Panc1 (cell line): ENCODE measurements at regions not wholly inside any gene's neighbourhood (a gene's known extent, or its start where the extent isn't known, plus 50 kb on each side); places are given as distances from the start of the nearest gene placed in this dataset.

ENCODE experiments used
- ATAC-seq: fragments of 200-7000 bp; cut with Tn5 transposase; 2 replicates; pipeline ENCODE4 v1.9.1; 2020; ENCODE audit warnings: mild to moderate bottlenecking, moderate library complexity
- BruUV-seq: library from RNA; stranded (reverse); fragments of 400-500 nt; replicated peaks from 2 replicates; lab custom pipeline; 2021; lab: Mats Ljungman, UMichigan
- CTCF ChIA-PET: fragments of 300-600 bp; sonication (Branson Sonifier 250); formaldehyde crosslinking; loops from one replicate; lab custom pipeline; 2022; ENCODE audit warnings: antibody characterized with exemption; lab: Charles Lee
- POLR2A ChIA-PET: fragments of 300-600 bp; sonication (Branson Sonifier 250); formaldehyde crosslinking; loops from one replicate; lab custom pipeline; 2022; ENCODE audit warnings: antibody characterized with exemption; lab: Charles Lee
- DNase-seq: peaks from one replicate; pipeline ENCODE4 v3.0.0-alpha.2; 2010; ENCODE audit warnings: low read depth, low spot score
- H3K27ac ChIP-seq: 2 replicates; pipeline ENCODE4 v1.5.1; 2011; ENCODE audit warnings: mild to moderate bottlenecking, low read length, inconsistent platforms
- H3K27me3 ChIP-seq: fragments of 200-500 bp; sonication (Bioruptor generic); 2 replicates; pipeline ENCODE4 v1.6.0; 2014; ENCODE audit warnings: low read length, inconsistent platforms; ENCODE audit not compliant: control insufficient read depth, insufficient read depth
- H3K36me3 ChIP-seq: fragments of 200-500 bp; sonication (Bioruptor generic); 2 replicates; pipeline ENCODE4 v1.5.1; 2014; ENCODE audit warnings: inconsistent platforms, mild to moderate bottlenecking, low read length, moderate library complexity; ENCODE audit not compliant: control insufficient read depth, insufficient read depth
- H3K4me1 ChIP-seq: 2 replicates; pipeline ENCODE4 v1.5.1; 2011; ENCODE audit warnings: inconsistent platforms, mild to moderate bottlenecking, low read length, moderate library complexity; ENCODE audit not compliant: control insufficient read depth, insufficient read depth
- H3K4me3 ChIP-seq, 2 experiments: 2 replicates each; pipeline ENCODE4 v1.5.1; 2011 to 2012; ENCODE audit warnings: low read depth in 2 of 2, low read length in 2 of 2, mild to moderate bottlenecking in 2 of 2, inconsistent platforms in 1 of 2, moderate library complexity in 1 of 2
- H3K9me3 ChIP-seq: fragments of 200-500 bp; sonication (Bioruptor generic); 2 replicates; pipeline ENCODE4 v1.5.1; 2014; ENCODE audit warnings: low read depth, mild to moderate bottlenecking, inconsistent platforms, low read length, moderate library complexity; ENCODE audit not compliant: control insufficient read depth, insufficient read depth
- POLR2AphosphoS5 ChIP-seq: IDR thresholded peaks from 2 replicates; pipeline ENCODE4 v1.6.1; 2012; ENCODE audit warnings: mild to moderate bottlenecking, low read depth, low read length, moderate library complexity
- SIN3A ChIP-seq: IDR thresholded peaks from 2 replicates; pipeline ENCODE4 v1.6.1; 2012; ENCODE audit warnings: low read depth, mild to moderate bottlenecking, low read length, moderate library complexity, borderline replicate concordance; ENCODE audit not compliant: insufficient read depth
- TCF7L2 ChIP-seq: IDR thresholded peaks from 2 replicates; pipeline ENCODE4 v1.6.1; 2011; ENCODE audit warnings: mild to moderate bottlenecking, low read depth, low read length, inconsistent platforms
- in situ Hi-C: cut with HindIII; loops from 2 replicates; pipeline ENCODE4 v1.10.0; 2016; ENCODE audit warnings: low sequenced_read_pairs, low pct_unique_long_range_greater_than_20kb
- intact Hi-C: fragments of 100-400 bp; cut with micrococcal nuclease; formaldehyde crosslinking; loops from one replicate; pipeline ENCODE4 v1.10.0; 2022; ENCODE audit not compliant: unreplicated experiment
- TF ChIP-seq, protein P1 (sequence below): fragments of 450-650 bp; IDR thresholded peaks from 2 replicates; pipeline ENCODE4 v1.5.1; 2017; ENCODE audit warnings: mild to moderate bottlenecking
- TF ChIP-seq, protein P2 (sequence below), 2 experiments: IDR thresholded peaks; 2 replicates each; pipeline ENCODE4 v1.6.1; 2011 to 2012; ENCODE audit warnings: low read depth in 2 of 2, control low read depth in 1 of 2, low read length in 1 of 2, mild to moderate bottlenecking in 1 of 2, moderate library complexity in 1 of 2; ENCODE audit not compliant: insufficient read depth in 1 of 2

DNA sequence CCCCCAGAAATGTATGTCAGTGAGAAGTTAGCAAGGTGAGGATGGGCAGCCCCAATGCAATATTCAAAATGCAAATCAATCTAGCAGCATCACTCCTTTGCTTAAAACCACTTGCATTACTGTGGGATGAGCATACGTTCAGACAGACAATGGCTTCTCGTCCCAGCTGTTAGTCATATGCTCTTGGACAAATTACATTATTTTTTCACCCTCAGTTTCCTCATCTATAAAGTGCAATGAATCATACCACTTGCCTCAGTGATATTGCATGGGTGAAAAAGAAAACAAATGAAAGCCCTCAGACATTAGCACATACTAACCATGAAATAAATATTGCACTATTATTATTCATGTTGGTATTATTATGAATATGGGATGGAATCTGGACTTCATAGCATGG is 132.3 kb downstream of the C12orf75 start:
- no peak overlapping the region for H3K4me3 ChIP-seq
- in situ Hi-C loops (no loop called here), intact Hi-C loops (no loop called here)
- CTCF ChIA-PET: no interaction called here
- H3K27ac ChIP-seq: no peak overlapping the region
- H3K27me3 ChIP-seq: no peaks in the 10 kb centered on the region
- BruUV-seq: no TSS peak
- H3K36me3 ChIP-seq: no peaks in the 10 kb centered on the region
- POLR2A ChIA-PET: no interaction called here
- DNase-seq (no peak), ATAC-seq (no peak)
- TF ChIP-seq TCF7L2 (no peak), SIN3A (no peak), POLR2AphosphoS5 (no peak)
- TF ChIP-seq, protein P1, sequence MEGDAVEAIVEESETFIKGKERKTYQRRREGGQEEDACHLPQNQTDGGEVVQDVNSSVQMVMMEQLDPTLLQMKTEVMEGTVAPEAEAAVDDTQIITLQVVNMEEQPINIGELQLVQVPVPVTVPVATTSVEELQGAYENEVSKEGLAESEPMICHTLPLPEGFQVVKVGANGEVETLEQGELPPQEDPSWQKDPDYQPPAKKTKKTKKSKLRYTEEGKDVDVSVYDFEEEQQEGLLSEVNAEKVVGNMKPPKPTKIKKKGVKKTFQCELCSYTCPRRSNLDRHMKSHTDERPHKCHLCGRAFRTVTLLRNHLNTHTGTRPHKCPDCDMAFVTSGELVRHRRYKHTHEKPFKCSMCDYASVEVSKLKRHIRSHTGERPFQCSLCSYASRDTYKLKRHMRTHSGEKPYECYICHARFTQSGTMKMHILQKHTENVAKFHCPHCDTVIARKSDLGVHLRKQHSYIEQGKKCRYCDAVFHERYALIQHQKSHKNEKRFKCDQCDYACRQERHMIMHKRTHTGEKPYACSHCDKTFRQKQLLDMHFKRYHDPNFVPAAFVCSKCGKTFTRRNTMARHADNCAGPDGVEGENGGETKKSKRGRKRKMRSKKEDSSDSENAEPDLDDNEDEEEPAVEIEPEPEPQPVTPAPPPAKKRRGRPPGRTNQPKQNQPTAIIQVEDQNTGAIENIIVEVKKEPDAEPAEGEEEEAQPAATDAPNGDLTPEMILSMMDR: no peak
- TF ChIP-seq, protein P2, sequence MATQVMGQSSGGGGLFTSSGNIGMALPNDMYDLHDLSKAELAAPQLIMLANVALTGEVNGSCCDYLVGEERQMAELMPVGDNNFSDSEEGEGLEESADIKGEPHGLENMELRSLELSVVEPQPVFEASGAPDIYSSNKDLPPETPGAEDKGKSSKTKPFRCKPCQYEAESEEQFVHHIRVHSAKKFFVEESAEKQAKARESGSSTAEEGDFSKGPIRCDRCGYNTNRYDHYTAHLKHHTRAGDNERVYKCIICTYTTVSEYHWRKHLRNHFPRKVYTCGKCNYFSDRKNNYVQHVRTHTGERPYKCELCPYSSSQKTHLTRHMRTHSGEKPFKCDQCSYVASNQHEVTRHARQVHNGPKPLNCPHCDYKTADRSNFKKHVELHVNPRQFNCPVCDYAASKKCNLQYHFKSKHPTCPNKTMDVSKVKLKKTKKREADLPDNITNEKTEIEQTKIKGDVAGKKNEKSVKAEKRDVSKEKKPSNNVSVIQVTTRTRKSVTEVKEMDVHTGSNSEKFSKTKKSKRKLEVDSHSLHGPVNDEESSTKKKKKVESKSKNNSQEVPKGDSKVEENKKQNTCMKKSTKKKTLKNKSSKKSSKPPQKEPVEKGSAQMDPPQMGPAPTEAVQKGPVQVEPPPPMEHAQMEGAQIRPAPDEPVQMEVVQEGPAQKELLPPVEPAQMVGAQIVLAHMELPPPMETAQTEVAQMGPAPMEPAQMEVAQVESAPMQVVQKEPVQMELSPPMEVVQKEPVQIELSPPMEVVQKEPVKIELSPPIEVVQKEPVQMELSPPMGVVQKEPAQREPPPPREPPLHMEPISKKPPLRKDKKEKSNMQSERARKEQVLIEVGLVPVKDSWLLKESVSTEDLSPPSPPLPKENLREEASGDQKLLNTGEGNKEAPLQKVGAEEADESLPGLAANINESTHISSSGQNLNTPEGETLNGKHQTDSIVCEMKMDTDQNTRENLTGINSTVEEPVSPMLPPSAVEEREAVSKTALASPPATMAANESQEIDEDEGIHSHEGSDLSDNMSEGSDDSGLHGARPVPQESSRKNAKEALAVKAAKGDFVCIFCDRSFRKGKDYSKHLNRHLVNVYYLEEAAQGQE (IDR thresholded peaks at IDR 0.05; ENCODE audit: insufficient read depth in 1 of 2, low read depth in 2 of 2, low read length in 1 of 2): no peak
- H3K4me1 ChIP-seq: no peaks in the 10 kb centered on the region
- H3K9me3 ChIP-seq: no peaks in the 10 kb centered on the region

DNA sequence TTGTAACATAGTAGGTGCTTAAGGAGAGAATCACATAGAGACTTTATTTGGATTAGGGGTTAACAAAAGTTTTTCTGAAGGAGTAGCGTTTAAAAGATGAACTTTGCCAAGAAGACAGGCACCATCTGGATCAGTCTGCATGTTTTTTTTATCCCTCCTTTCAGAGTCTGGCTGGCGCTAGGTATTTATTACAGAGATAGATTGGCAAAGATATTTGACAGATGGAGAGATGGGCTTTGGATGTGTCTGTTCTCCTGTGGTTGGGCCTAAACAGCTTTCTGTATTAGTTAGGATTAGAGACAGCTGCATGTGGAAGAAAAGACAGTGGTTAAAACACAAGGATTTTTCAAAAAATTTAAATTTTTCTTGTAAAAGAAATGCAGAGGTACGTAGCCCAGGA is 133.9 kb downstream of the C12orf75 start:
- Histone ChIP-seq H3K9me3 (no peaks in the 10 kb centered on the region), H3K4me1 (no peaks in the 10 kb centered on the region), H3K27me3 (no peaks in the 10 kb centered on the region), H3K36me3 (no peaks in the 10 kb centered on the region), H3K27ac (no peak overlapping the region), H3K4me3 (no peak overlapping the region)
- CTCF ChIA-PET: no interaction called here
- in situ Hi-C loops: no loop called here
- ATAC-seq: no peak
- DNase-seq: no peak
- intact Hi-C loops: no loop called here
- no peak for TF ChIP-seq TCF7L2
- TF ChIP-seq, protein P1: no peak
- TF ChIP-seq, protein P2 (IDR thresholded peaks at IDR 0.05; ENCODE audit: insufficient read depth in 1 of 2, low read depth in 2 of 2, low read length in 1 of 2): no peak
- no peak for TF ChIP-seq POLR2AphosphoS5
- no TSS peak for BruUV-seq
- POLR2A ChIA-PET: no interaction called here
